ENCODE measurements at regions not wholly inside any gene's neighbourhood (a gene's known extent, or its start where the extent isn't known, plus 50 kb on each side); places are given as distances from the start of the nearest gene placed in this dataset.

- no peak for DNase-seq (ENCODE audit: low spot score)
These were observed 91.1 kb upstream of the CLMN start for GRCh38 chr14:95410838-95411237.

- DNase-seq (ENCODE audit: low spot score) = no peak
These were observed 90.0 kb upstream of the CLMN start for GRCh38 chr14:95409477-95410272.

GRCh38 chr14:95408731-95409476 is 89.2 kb upstream of the CLMN start:
- no peak for DNase-seq (ENCODE audit: low spot score)

- no peak for DNase-seq (ENCODE audit: low spot score)
These were observed 87.6 kb upstream of the CLMN start for GRCh38 chr14:95407354-95407753.

- no peak for DNase-seq (ENCODE audit: low spot score)
These were observed 87.1 kb upstream of the CLMN start for GRCh38 chr14:95406756-95407277.

- DNase-seq (ENCODE audit: low spot score) = no peak
These were observed 84.9 kb upstream of the CLMN start for GRCh38 chr14:95404583-95404982.

GRCh38 chr14:95402578-95402977 is 82.9 kb upstream of the CLMN start:
- no peak for DNase-seq (ENCODE audit: low spot score)

- DNase-seq (ENCODE audit: low spot score) = no peak
These were observed 82.5 kb upstream of the CLMN start for GRCh38 chr14:95402176-95402575.

GRCh38 chr14:95398630-95399547 is 79.2 kb upstream of the CLMN start:
- no peak for DNase-seq (ENCODE audit: low spot score)

- DNase-seq (ENCODE audit: low spot score) = no peak
These were observed 77.6 kb upstream of the CLMN start for GRCh38 chr14:95397325-95397724.

- DNase-seq (ENCODE audit: low spot score) = no peak
These were observed 76.5 kb upstream of the CLMN start for GRCh38 chr14:95396221-95396620.

GRCh38 chr14:95395098-95395737 is 75.5 kb upstream of the CLMN start:
- no peak for DNase-seq (ENCODE audit: low spot score)

- no peak for DNase-seq (ENCODE audit: low spot score)
These were observed 74.8 kb upstream of the CLMN start for GRCh38 chr14:95394297-95395097.

- no peak for DNase-seq (ENCODE audit: low spot score)
These were observed 73.1 kb upstream of the CLMN start for GRCh38 chr14:95392841-95393240.

- DNase-seq (ENCODE audit: low spot score) = no peak
These were observed 71.6 kb upstream of the CLMN start for GRCh38 chr14:95391331-95391730.

GRCh38 chr14:95389471-95390011 is 69.8 kb upstream of the CLMN start:
- DNase-seq (ENCODE audit: low spot score) = no peak

GRCh38 chr14:95388699-95389098 is 69.0 kb upstream of the CLMN start:
- DNase-seq (ENCODE audit: low spot score) = no peak

- DNase-seq (ENCODE audit: low spot score) = no peak
These were observed 68.2 kb upstream of the CLMN start for GRCh38 chr14:95387826-95388445.

- DNase-seq (ENCODE audit: low spot score) = no peak
These were observed 66.9 kb upstream of the CLMN start for GRCh38 chr14:95386536-95387095.

GRCh38 chr14:95385701-95386100 is 66.0 kb upstream of the CLMN start:
- no peak for DNase-seq (ENCODE audit: low spot score)

All from CD4-positive, alpha-beta T cell treated with Interleukin-2 at 100 ng/mL for 4 hours (primary cell).